T-helper 1 cell (primary cell): ENCODE measurements at regions not wholly inside any gene's neighbourhood (a gene's known extent, or its start where the extent isn't known, plus 50 kb on each side); places are given as distances from the start of the nearest gene placed in this dataset.
"Not testable (repeated sequence)": the region's sequence is repeated elsewhere in the genome, so short reads cannot be mapped to it uniquely, and the experiment has no call there.

Source experiments
- DNase-seq, 5 donors: peaks; one replicate each; pipeline ENCODE4 v3.0.0-alpha.2; 2012 to 2020

DNA sequence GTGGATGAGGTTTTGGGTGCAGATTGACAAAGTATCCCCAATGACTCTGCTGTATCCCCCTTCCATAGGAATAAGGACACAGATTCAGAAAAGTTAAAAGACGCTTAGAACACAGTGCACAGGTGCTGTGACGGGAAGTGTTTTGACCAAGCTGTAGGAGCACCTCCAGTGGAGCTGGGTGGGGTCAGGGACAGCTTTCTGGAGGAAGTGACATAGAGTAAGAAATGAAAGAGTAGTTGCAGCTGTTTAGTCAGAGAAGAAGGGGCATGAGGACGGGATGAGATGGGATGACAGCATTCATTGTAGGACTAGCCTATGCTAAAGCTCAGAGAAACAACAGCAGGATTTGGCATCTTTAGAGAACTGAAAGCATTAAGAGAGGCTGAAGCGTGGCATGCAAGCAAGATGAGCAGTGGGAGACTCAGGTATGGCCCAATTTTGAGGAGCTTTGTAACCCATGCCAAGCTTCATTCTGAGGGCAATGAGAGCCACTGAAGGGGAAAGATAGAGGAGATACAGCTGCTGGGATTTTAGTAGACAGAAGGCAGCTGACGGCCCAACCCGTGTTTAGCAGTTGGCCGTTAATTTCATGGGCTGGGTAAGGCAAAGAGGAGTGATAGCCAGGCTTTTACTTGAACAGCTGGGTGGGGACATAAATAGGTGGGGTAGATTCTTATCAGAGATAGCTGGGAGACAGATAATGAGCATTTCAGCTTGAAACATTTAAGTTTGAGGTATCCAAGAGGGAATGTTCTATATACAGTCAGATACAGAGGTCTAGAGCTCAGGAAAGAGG lies 131.8 kb upstream of the KRAS start:
- peak in 1 of 5 donors; percentile 57 for DNase-seq

DNA sequence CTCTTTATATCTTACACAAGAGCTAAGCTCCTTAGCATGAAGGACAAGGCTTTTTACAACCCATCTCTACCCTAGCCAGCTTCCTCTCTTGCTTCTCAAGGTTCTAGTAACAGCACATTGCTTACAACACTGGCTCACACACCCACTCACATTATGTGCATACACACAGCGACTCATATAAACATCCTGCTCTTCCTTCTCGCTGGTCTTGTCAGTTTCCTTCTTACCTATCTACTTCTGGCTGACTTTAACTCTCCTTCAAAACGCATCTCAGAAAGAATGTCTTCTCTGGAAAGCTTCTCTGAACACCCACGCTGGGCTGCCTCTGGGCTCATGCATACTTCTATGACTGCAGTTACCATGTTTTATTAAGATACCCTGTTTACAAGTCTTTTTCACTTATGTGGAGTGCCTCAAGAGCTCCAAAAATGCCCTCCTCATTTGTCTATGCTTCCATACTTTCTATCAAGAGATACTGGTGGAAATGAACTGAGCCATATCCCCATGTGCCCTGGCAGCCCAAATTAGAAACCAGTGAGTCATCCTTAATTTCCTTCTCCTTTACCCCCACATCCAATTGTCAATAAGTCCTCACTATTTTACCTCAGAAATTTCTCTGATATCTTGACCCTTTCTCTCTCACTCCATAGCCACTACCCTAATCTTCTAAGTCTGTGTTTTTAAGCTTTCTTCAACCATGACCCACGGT lies 126.9 kb upstream of the KRAS start:
- peak in 2 of 5 donors; percentile 17 to 78 for DNase-seq

DNA sequence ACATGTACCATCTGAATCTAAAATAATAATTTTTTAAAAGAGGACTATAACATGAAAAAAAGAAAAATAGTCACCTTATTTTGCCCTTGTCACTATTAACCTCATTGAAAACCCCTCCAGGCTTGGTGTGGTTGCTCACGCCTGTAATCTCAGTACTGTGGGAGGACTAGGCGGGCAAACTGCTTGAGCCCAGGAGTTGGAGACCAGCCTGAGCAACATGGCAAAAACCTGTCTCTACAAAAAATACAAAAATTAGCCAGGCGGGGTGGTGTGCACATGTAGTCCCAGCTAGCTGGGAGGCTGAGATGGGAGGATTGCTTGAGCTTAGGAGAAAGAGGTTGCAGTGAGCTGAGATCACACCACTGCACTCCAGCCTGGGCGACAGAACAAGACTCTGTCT lies 126.3 kb upstream of the KRAS start:
- DNase-seq, result no peak

DNA sequence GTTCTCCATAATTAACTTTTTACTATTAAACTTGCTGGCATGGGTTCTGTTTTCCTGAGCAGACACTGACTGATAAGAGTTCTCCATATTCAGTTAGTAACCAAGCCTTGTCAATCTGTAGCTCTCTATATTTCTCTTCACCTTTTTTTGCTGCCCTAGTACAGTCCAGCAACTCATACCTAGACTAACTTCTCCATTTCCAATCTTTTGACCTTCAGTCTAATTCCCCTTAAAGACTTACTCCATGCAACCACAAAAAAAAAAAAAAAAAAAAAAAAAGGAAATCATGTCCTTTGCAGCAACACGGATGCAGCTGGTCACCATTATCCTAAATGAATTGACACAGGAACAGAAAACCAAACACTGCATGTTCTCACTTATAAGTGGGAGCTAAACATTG lies 125.7 kb upstream of the KRAS start:
- no peak for DNase-seq

DNA sequence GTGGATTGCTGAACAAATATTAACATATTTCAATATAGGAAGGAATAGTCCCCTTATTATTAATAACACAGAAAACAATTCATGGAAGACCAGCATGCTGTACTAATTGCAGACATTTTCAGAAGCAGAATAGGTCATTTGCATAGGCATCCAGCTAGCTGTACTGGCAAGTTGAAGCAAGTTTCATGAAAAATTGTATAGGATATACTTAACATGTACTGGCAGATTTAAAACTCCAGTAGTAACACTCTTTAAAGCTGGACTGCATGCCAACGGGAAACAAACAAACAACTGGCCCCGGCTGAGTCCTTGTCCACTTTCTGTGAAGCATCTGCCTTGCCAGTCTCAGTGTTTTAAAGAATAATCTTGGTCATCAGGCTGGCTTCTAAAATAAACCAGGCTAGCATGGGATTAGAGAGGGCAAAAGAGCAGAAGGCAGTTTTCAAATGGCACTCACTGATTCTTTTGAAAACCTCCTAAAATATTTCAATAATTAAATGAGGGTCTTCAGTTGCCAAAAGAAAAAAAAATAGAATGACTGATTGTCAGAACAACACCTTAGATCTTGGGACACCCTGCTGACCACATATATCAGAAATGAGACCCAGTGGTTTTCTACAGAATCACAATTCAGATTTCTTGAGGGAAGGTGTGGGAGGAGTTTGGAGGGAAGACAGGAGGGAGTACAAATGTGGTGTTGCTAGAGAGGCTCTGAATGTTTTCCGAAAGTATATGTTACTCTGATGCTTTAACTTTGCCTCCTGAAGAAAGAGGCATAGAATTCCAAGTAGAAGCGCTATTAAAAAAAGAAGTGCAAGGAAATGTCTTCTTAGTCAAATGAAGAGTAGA lies 122.5 kb upstream of the KRAS start:
- DNase-seq, result no peak

DNA sequence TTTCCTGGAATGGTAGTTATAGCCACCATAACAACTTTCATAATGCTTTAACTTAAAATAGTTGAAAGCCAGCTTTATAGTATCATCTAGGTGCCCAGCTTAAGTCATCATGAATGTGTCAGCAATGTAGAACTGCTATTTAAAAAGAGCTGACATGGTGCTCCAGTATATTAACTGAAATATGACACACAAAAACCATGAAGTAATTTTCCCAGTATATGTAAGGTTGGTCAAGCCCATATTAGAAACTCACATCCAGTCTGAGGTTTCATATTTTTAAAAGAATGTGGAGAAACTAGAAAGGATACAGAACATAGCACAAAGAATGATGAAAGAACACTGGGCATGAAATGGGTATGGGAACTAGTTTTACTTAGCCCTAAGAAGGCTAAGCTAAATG lies 121.3 kb upstream of the KRAS start:
- DNase-seq, result no peak

DNA sequence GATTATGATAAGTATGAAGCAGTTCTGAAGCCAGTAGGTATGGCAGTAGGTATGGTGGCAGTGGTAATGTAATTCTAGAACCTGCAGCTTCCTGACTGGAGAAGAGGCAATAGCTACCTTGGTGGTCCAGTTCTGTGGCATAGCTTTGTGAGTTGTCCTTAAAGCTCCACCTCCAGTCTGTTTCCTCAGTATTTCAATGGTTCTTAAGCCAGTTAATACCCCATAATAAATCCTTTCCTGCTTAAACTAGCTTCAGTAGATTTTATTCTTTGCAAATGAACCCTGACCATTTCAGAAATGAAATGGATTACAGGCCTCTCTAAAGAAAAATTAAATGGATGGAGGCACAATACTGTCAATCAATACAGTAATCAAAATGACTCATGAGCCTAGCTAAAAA lies 117.8 kb upstream of the KRAS start:
- DNase-seq, result no peak

DNA sequence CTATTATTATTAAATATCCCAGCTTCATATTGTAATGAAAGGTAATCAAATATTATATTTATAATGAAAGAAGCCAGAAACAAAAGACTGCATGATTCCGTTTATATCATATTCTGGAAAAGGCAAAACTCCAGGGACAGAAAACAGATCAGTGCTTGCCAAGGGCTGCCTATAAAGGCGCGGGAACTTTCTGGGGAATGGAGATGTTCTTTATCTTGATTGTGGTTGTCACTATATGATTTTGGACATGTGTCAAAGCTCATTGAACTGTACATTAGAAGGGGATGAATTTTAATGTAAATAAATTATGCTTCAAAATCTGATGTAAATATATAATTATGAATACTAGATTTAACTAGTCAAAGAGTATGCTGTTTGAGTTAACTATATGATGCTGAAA lies 115.4 kb upstream of the KRAS start:
- no peak for DNase-seq

DNA sequence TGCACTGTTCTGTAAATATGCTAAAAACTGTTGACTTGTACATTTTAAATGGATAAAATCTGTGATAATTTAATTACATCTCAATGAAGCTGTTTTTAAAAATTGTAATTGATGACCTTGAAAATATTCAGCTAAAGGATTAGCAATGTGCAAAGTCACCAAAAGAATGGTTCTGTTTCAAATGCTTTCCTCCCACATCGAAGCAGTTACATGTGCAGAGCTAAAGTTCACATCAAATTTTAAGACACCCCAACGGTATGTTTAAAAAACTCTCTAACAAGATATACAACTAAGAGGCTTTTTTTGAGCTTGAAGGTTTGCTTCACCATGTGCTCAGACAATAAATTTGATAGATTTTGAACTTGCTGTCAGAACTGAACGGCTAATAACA lies 114.6 kb upstream of the KRAS start:
- no peak for DNase-seq

DNA sequence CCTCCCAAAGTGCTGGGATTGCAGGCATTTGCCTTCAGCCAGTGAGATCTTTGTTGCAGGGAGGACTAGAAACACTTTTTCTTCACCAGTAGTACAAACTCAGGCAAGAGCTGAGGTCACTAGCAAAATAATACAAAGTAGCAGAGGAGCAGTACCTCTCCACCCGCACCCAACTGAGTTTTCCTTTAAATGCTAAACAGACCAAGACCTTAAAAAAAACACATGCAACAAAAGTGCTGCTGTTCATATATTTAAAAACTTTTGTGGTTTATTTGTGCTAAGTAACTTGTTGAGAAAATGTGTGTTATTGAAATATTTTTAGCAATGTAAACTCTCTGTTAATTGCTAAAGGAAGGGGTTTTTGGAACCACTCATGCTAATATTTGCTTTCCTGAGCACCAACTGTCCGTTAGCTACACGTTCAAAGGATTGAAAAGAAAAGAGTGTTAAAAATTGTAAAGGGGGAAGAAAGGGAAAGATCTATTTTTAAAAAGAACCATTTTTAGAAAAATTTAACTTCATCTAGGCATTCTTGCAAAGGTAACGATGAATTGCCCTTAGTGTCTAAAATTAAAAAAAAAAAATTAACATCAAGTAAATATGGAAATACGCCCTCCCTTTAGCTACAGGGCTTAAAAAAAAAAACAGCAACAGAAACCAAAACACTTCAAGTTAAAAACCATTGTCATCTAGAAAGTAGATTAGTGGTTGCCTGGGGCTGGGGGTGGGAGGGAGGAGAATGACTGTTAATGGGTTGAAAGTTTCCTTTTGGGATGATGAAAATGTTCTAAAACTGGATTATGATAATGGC lies 114.0 kb upstream of the KRAS start:
- DNase-seq, result peak in 1 of 5 donors; percentile 78

DNA sequence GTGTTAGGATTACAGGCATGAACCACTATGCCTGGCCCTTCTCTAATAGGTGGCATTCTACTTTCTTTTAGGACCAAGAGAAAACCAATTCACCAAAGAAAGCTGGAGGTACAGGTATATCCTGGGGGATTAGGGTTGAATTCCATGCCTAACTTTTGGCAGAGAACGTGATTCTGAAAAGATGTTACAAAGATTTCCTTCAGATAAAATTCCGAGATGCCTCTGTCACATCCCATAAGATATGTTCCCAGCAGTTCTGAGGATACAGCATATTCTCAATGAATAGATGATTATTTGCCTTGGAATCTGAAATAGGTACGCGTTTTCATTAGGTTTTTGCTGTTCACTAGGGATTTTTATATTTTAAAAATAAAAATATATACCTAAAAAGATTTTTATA lies 111.9 kb upstream of the KRAS start:
- DNase-seq, result no peak

DNA sequence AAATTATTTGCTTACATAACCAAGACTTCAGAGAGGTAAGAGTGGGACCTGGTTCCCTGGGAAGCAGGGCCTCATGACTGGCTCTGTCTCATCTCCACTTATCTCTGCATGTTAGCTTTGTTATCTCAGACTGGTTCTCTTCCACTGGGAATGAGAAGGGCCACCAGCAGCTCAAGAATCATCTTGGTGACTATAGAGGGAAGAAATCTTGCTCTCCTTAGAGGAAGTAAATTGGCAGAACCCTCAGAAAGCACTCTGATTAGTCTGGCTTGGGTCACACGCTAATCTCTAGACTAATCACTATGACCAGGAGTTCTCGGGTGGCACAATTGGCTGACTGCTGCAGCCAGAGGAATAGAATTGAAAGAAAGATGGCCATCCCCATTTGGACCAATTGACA lies 110.8 kb upstream of the KRAS start:
- DNase-seq, result no peak

DNA sequence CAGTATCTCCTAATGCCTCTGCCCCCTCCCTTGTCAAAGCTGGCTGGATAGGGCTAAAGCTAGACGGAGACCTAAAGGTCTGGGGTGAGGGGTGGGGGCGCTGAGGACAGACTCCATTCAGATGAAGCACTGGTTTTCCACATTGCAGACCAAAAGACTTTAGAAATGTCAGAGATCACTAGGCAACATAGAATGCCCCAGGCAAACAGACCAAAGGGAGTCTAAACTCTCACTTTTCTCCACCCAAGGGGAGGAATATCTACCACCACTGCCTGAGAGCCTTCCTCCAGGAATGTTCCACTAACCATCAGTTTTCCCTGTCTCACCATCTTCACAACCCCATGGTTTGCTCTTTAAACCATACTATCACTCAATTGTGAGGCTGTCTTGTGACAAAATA lies 106.9 kb upstream of the KRAS start:
- DNase-seq, result no peak

DNA sequence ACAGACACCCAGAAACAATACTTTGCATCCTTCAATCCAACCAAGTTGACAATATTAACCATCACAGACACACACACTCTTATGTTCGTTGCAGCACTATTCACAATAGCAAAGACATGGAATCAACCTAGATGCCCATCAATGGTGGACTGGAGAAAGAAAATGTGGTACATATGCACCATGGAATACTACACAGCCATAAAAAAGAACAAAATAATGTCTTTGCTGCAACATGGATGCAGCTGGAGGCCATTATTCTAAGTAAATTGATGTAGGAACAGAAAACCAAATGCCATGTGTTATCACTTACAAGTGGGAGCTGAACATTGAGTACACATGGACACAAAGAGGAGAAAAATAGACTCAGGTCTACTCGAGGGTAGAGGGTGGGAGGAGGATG lies 102.2 kb upstream of the KRAS start:
- not testable (repeated sequence) for DNase-seq

DNA sequence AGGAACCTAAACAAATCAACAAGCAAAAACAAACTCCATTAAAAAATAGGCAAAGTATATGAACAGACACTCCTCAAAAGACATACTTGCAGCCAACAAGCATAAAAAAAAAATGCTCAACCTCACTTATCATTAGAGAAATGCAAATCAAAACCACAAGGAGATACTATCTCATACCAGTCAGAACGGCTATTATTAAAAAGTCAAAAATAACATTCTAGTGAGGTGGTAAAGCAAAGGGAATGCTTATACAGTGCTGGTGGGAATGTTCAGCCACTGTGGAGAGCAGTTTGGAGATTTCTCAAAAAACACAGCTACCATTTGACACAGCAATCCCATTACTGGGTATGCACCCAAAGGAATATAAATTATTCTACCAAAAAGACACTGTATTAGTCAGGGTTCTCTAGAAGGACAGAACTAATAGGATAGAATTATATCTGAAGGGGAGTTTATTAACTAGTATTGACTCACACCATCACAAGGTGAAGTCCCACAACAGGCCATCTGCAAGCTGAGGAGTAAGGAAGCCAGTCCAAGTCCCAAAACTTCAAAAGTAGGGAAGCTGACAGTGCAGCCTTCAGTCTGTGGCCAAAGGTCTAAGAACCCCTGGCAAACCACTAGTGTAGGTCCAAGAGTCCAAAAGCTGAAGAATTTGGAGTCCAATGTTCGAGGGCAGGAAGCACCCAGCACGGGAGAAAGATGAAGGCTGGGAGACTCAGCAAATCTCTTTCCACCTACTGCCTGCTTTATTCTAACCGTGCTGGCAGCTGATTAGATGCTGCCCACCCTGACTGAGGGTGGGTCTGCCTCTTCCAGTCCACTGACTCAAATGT lies 101.6 kb upstream of the KRAS start:
- DNase-seq, result no peak

DNA sequence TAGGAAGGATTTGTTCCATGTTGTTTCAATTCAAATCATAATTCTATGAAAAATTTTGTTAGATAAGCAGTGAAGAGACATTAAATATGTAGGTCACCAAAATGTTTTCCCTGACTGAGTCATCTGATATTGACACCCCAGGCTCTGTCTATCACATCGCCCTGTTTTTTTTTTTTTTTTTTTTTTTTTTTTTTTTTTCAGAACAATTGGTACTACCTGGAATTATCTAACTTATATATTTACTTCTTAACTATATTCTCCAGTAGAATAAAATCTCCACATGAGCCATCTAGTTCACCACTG lies 97.8 kb upstream of the KRAS start:
- DNase-seq, result no peak

DNA sequence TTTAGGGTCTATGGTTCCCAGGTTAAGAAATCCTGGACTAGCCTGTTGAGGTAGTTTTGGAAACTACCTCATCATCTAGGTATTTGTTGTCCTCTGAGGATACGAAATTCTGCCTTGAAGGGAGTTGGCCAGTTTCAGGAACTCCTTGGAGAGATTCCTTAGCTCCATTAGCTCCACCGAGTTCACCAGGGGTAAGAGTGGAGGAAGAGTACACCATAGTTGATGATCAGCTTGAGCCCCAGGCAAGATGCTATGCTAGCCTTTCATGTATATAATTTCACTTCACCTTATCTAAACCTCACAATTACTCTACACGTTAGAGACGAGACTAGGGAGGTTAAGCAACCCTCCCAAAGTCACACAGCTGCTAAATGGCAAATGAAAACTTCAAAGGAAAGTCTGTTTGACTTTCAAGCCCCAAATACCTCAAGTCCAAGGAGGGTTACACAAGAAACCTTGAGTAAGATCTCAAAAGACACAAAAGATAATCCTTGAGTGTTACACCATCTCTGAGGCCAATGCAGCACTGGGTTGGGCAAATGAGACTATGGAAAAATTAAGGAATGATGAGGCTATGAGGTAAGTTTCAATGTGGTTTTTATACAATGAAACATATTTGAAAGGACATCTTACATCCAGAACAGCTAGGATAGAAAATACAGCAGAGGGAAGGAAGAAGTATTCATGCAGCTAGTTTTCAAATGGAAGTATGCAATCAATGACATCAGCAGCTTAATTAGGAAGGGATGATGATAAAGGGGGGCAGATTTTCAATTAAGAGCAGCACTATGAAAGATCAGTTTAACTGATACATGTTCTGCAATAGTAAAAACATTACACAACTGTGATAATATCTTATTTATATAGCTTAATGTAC lies 97.2 kb upstream of the KRAS start:
- no peak for DNase-seq

DNA sequence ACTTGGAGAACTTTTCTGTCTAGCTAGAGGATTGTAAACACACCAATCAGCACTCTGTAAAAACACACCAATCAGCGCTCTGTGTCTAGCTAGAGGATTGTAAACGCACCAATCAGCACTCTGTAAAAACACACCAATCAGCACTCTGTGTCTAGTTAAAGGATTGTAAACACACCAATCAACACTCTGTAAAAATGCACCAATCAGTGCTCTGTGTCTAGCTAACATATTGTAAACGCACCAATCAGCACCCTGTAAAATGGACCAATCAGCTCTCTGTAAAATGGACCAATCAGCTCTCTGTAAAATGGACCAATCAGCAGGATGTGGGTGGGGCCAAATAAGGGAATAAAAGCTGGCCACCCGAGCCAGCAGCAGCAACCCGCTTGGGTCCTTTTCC lies 91.1 kb upstream of the KRAS start:
- DNase-seq, result not testable (repeated sequence)

DNA sequence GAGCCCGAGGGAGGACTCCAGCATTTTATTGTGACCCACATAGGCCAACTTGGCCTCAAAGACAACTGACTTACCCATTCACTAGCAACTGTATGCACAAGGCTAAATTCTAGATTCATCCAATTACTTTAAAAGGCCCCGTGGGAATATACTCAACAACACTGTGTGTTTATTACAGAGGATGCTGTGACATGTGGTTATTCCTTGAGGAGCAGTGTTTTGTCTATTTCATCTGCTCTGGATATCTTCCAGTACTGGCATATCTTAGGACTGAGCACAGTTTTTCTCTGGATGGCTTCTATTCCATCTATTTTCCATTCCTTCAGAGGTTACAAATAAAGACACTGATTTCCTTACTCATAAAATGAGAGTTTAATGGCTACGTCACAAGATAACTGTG lies 87.2 kb upstream of the KRAS start:
- DNase-seq, result no peak

DNA sequence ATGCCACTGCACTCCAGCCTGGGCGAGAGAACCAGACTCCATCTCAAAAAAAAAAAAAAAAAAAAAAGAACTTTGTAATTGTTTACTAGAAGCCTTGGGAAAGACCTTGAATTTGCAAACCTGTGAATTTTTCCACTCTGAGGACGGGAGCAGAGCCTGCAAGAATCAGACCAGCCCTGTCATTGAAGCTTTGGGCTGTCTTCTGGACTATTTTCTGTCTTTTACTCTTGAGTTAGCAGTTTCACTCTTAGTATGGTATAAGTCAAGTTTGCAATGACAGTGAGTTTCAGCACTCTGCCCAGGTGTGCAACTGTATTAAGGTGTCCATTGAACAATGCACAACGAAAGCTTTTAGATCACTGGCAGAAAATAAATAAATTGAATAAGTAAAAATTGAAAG lies 81.4 kb upstream of the KRAS start:
- no peak for DNase-seq
